ENCODE measurements at regions not wholly inside any gene's neighbourhood (a gene's known extent, or its start where the extent isn't known, plus 50 kb on each side); places are given as distances from the start of the nearest gene placed in this dataset.

GRCh38 chr9:78400496-78400895, 103.6 kb downstream of the PSAT1 start:
- Histone ChIP-seq H2BK15ac (ENCODE audit: low read length) (no peak overlapping the region), H3K79me2 (ENCODE audit: control insufficient read depth in 1 of 2, insufficient read depth in 2 of 2, low read length in 2 of 2) (no peaks in the 10 kb centered on the region), H4K91ac (replicated peaks; ENCODE audit: insufficient read length, low read length) (no peak overlapping the region), H3K9ac (replicated peaks in 1 of 4; ENCODE audit: extremely low read depth in 1 of 4, low read depth in 3 of 4, low read length in 3 of 4) (no peak overlapping the region), H3K79me1 (ENCODE audit: low read depth, low read length) (no peaks in the 10 kb centered on the region), H3K36me3 (ENCODE audit: control insufficient read depth in 2 of 4, insufficient read depth in 4 of 4, low read length in 3 of 4) (peaks cover 0 to 5% (median under 1%) of the 10 kb centered on the region in 4 experiments; a peak in 3 of 8 replicates), H3K18ac (ENCODE audit: extremely low read depth, low read length) (no peak overlapping the region), H4K5ac (ENCODE audit: insufficient read length, low read depth, low read length) (no peak overlapping the region), H3K27ac (ENCODE audit: low read depth, low read length) (no peak overlapping the region), H3K4ac (replicated peaks; ENCODE audit: insufficient read length, low read depth, low read length) (no peak overlapping the region), H2AFZ (ENCODE audit: low read length) (no peak overlapping the region), H3K4me2 (ENCODE audit: insufficient read depth in 1 of 2, low read depth in 2 of 2, low read length in 2 of 2) (no peak overlapping the region), H2BK120ac (replicated peaks; ENCODE audit: low read depth, low read length) (no peak overlapping the region), H3K23ac (ENCODE audit: insufficient read length) (no peak overlapping the region), H4K20me1 (replicated peaks in 1 of 2; ENCODE audit: control insufficient read depth in 1 of 2, insufficient read depth in 2 of 2, low read length in 2 of 2) (no peaks in the 10 kb centered on the region), H2BK20ac (ENCODE audit: low read length) (no peak overlapping the region), H3K4me1 (replicated peaks in 1 of 4; ENCODE audit: control insufficient read depth in 3 of 4, insufficient read depth in 4 of 4, low read length in 3 of 4) (peaks cover 3 to 20% (median 15%) of the 10 kb centered on the region in 4 experiments; a peak in 5 of 7 replicates), H3K27me3 (replicated peaks in 1 of 4; ENCODE audit: control insufficient read depth in 3 of 4, extremely low read depth in 1 of 4, insufficient read depth in 3 of 4, low read length in 3 of 4) (no peaks in the 10 kb centered on the region; a peak in 1 of 7 replicates), H2AK5ac (ENCODE audit: low read depth, low read length) (no peak overlapping the region), H2BK12ac (ENCODE audit: low read depth, low read length) (no peak overlapping the region), H3K56ac (replicated peaks; ENCODE audit: insufficient read length, low read depth, low read length) (no peak overlapping the region), H3K23me2 (ENCODE audit: low read depth, low read length) (no peaks in the 10 kb centered on the region), H2BK5ac (ENCODE audit: low read depth, low read length) (no peak overlapping the region), H3K14ac (ENCODE audit: insufficient read length) (no peak overlapping the region), H3K9me3 (ENCODE audit: insufficient read depth in 2 of 2, low read depth in 1 of 2, low read length in 1 of 2) (peaks cover 5 to 7% of the 10 kb centered on the region in 2 experiments), H4K8ac (ENCODE audit: extremely low read depth, insufficient read depth, low read length) (no peak overlapping the region), H3K4me3 (ENCODE audit: extremely low read depth in 1 of 4, insufficient read depth in 2 of 4, low read depth in 3 of 4, low read length in 4 of 4) (no peak overlapping the region)
- CTCF ChIA-PET (ENCODE audit: partially characterized antibody): interaction anchor here (2.1 kb wide), 1 partner anchor 35 kb away, joined by 6 read pairs; no protein-coding TSS in a partner anchor
- DNase-seq (ENCODE audit: low read depth in 1 of 2, low spot score in 2 of 2) (no peak), FAIRE-seq (no peak)
- POLR2A ChIA-PET (ENCODE audit: partially characterized antibody): no interaction called here
- no peak for TF ChIP-seq NRF1 (IDR thresholded peaks at IDR 0.05; ENCODE audit: low read depth, low read length)
- peak; percentile 87 for TF ChIP-seq MAFK (IDR thresholded peaks at IDR 0.05; ENCODE audit: low read depth, low read length)
- no peak for TF ChIP-seq NANOG (IDR thresholded peaks at IDR 0.05; ENCODE audit: insufficient read depth, low read depth, low read length, poor library complexity, severe bottlenecking)
- no peak for TF ChIP-seq POLR2A (IDR thresholded peaks at IDR 0.05; ENCODE audit: control extremely low read depth in 1 of 2, low read depth in 2 of 2, low read length in 2 of 2)
- no peak for TF ChIP-seq SIN3A (conservative IDR thresholded peaks at IDR 0.05 in 1 of 2, IDR thresholded peaks at IDR 0.05 in 1 of 2; ENCODE audit: low read depth in 1 of 2, low read length in 2 of 2)
- no peak for TF ChIP-seq CHD1 (IDR thresholded peaks at IDR 0.05; ENCODE audit: low read depth, low read length)
- TF ChIP-seq JUND (IDR thresholded peaks at IDR 0.05; ENCODE audit: low read length): no peak
